SK-N-SH (cell line): ENCODE measurements at regions not wholly inside any gene's neighbourhood (a gene's known extent, or its start where the extent isn't known, plus 50 kb on each side); places are given as distances from the start of the nearest gene placed in this dataset.

Source experiments
- POLR2AphosphoS5 ChIP-seq: IDR thresholded peaks from 2 replicates; pipeline ENCODE4 v1.6.1; 2012; ENCODE audit warnings: low read depth, low read length
- SMC3 ChIP-seq: IDR thresholded peaks from 2 replicates; pipeline ENCODE4 v1.6.1; 2012; ENCODE audit warnings: low read depth, low read length, improper control_type of control experiment
- TCF12 ChIP-seq: IDR thresholded peaks from 2 replicates; pipeline ENCODE4 v1.4.0; 2012
- TF ChIP-seq, protein P1 (sequence below): fragments of 200-600 bp; sonication (generic); IDR thresholded peaks from 2 replicates; pipeline ENCODE4 v1.6.1; 2017; ENCODE audit warnings: antibody characterized with exemption, mild to moderate bottlenecking, moderate library complexity
- TF ChIP-seq, protein P2 (sequence below): IDR thresholded peaks from 2 replicates; pipeline ENCODE4 v1.6.1; 2012; ENCODE audit warnings: mild to moderate bottlenecking, low read depth, low read length, moderate library complexity

GRCh38 chr5:60285910-60286309 lies 392.4 kb upstream of the PDE4D start:
- TF ChIP-seq, protein P1, sequence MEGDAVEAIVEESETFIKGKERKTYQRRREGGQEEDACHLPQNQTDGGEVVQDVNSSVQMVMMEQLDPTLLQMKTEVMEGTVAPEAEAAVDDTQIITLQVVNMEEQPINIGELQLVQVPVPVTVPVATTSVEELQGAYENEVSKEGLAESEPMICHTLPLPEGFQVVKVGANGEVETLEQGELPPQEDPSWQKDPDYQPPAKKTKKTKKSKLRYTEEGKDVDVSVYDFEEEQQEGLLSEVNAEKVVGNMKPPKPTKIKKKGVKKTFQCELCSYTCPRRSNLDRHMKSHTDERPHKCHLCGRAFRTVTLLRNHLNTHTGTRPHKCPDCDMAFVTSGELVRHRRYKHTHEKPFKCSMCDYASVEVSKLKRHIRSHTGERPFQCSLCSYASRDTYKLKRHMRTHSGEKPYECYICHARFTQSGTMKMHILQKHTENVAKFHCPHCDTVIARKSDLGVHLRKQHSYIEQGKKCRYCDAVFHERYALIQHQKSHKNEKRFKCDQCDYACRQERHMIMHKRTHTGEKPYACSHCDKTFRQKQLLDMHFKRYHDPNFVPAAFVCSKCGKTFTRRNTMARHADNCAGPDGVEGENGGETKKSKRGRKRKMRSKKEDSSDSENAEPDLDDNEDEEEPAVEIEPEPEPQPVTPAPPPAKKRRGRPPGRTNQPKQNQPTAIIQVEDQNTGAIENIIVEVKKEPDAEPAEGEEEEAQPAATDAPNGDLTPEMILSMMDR = no peak
- TF ChIP-seq TCF12 = no peak
- TF ChIP-seq, protein P2, sequence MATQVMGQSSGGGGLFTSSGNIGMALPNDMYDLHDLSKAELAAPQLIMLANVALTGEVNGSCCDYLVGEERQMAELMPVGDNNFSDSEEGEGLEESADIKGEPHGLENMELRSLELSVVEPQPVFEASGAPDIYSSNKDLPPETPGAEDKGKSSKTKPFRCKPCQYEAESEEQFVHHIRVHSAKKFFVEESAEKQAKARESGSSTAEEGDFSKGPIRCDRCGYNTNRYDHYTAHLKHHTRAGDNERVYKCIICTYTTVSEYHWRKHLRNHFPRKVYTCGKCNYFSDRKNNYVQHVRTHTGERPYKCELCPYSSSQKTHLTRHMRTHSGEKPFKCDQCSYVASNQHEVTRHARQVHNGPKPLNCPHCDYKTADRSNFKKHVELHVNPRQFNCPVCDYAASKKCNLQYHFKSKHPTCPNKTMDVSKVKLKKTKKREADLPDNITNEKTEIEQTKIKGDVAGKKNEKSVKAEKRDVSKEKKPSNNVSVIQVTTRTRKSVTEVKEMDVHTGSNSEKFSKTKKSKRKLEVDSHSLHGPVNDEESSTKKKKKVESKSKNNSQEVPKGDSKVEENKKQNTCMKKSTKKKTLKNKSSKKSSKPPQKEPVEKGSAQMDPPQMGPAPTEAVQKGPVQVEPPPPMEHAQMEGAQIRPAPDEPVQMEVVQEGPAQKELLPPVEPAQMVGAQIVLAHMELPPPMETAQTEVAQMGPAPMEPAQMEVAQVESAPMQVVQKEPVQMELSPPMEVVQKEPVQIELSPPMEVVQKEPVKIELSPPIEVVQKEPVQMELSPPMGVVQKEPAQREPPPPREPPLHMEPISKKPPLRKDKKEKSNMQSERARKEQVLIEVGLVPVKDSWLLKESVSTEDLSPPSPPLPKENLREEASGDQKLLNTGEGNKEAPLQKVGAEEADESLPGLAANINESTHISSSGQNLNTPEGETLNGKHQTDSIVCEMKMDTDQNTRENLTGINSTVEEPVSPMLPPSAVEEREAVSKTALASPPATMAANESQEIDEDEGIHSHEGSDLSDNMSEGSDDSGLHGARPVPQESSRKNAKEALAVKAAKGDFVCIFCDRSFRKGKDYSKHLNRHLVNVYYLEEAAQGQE = no peak
- TF ChIP-seq SMC3 = no peak
- no peak for TF ChIP-seq POLR2AphosphoS5
